Esophagus squamous epithelium (tissue), 5 donors: ENCODE measurements at regions not wholly inside any gene's neighbourhood (a gene's known extent, or its start where the extent isn't known, plus 50 kb on each side); places are given as distances from the start of the nearest gene placed in this dataset.

ENCODE experiments used
- DNase-seq: peaks from one replicate; lab custom pipeline; 2025; lab: John Stamatoyannopoulos, UW
- H3K27ac ChIP-seq, 4 donors: fragments of 200-600 bp; sonication (generic); one replicate each; pipeline ENCODE4 v1.5.1; 2016 to 2019; ENCODE audit warnings: mild to moderate bottlenecking in 1 of 4
- H3K27me3 ChIP-seq, 4 donors: fragments of 200-600 bp; sonication (generic); 1 replicate in 3 of 4; 2 replicates in 1 of 4; pipeline versions ENCODE4 v1.5.1 to v1.6.0; 2017 to 2021; ENCODE audit warnings: antibody characterized with exemption in 1 of 4
- H3K36me3 ChIP-seq, 3 donors: fragments of 200-600 bp; sonication (generic); one replicate each; pipeline ENCODE4 v1.5.1; 2016 to 2019
- H3K4me1 ChIP-seq, 3 donors: fragments of 200-600 bp; sonication (generic); one replicate each; pipeline ENCODE4 v1.5.1; 2017 to 2019
- H3K4me3 ChIP-seq, 4 donors: fragments of 200-600 bp; sonication (generic); 1 replicate in 3 of 4; 2 replicates in 1 of 4; pipeline ENCODE4 v1.5.1; 2016 to 2019; ENCODE audit warnings: mild to moderate bottlenecking in 2 of 4, moderate library complexity in 1 of 4
- H3K9me3 ChIP-seq, 3 donors: fragments of 200-600 bp; sonication (generic); one replicate each; pipeline ENCODE4 v1.5.1; 2016 to 2019
- POLR2A ChIP-seq, 4 donors: fragments of 450-650 bp; IDR thresholded peaks; one replicate each; pipeline ENCODE4 v1.6.1; 2017; ENCODE audit warnings: antibody characterized with exemption in 4 of 4, mild to moderate bottlenecking in 4 of 4, moderate library complexity in 3 of 4
- WGBS, 2 donors: methylation state at CpG; one replicate each; pipeline ENCODE4 v1.1.5; 2018; 5-methylcytosine and 5-hydroxymethylcytosine counted together
- intact Hi-C: fragments of 100-400 bp; cut with DNase I; formaldehyde crosslinking; loops from one replicate; pipeline ENCODE4 v1.15.0; 2022
- TF ChIP-seq, protein P1 (sequence below), 6 experiments: fragments of 450-650 bp in 4 of 6; fragments of 200-600 bp in 2 of 6; sonication (generic) in 2 of 6; IDR thresholded peaks; one replicate each; pipeline ENCODE4 v1.5.1; 2016 to 2019; ENCODE audit warnings: antibody characterized with exemption in 6 of 6, mild to moderate bottlenecking in 4 of 6, moderate library complexity in 4 of 6
- donor health status: DM: yes; HTN: yes; CAD: no.

DNA sequence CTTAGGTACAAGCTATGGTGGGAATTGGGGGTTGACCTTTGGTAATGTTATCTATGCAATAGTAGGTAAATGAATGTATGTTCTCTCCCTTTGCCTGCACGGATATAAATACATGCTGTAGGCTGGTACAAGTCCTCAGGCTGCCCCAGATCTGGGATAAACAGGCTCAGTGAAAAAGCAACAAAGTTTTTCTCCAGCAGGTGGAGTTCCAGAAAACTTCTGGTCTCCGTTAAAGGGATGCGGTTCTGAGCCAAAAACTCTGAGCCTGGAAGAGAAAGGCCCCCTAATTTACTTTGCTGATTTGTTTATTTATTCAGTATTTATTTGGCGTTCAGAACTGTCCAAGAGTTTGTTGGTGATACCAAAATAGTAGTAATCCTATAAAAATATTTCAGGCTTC is 204.7 kb downstream of the ADRA2A start:
- no peaks in the 10 kb centered on the region for H3K4me1 ChIP-seq
- 2 to 14% methylated on average over 4 of the region's 4 CpGs for WGBS, 2 donors
- H3K9me3 ChIP-seq: no peaks in the 10 kb centered on the region
- no peak overlapping the region for H3K4me3 ChIP-seq
- H3K27me3 ChIP-seq: no peaks in the 10 kb centered on the region
- H3K27ac ChIP-seq: no peak overlapping the region
- no peak for TF ChIP-seq POLR2A (IDR thresholded peaks at IDR 0.05)
- TF ChIP-seq, protein P1, sequence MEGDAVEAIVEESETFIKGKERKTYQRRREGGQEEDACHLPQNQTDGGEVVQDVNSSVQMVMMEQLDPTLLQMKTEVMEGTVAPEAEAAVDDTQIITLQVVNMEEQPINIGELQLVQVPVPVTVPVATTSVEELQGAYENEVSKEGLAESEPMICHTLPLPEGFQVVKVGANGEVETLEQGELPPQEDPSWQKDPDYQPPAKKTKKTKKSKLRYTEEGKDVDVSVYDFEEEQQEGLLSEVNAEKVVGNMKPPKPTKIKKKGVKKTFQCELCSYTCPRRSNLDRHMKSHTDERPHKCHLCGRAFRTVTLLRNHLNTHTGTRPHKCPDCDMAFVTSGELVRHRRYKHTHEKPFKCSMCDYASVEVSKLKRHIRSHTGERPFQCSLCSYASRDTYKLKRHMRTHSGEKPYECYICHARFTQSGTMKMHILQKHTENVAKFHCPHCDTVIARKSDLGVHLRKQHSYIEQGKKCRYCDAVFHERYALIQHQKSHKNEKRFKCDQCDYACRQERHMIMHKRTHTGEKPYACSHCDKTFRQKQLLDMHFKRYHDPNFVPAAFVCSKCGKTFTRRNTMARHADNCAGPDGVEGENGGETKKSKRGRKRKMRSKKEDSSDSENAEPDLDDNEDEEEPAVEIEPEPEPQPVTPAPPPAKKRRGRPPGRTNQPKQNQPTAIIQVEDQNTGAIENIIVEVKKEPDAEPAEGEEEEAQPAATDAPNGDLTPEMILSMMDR (IDR thresholded peaks at IDR 0.05): peak in 3 of 6 experiments; percentile 6 to 42 (median 27)
- intact Hi-C loops: no loop called here
- no peak for DNase-seq
- H3K36me3 ChIP-seq: no peaks in the 10 kb centered on the region

DNA sequence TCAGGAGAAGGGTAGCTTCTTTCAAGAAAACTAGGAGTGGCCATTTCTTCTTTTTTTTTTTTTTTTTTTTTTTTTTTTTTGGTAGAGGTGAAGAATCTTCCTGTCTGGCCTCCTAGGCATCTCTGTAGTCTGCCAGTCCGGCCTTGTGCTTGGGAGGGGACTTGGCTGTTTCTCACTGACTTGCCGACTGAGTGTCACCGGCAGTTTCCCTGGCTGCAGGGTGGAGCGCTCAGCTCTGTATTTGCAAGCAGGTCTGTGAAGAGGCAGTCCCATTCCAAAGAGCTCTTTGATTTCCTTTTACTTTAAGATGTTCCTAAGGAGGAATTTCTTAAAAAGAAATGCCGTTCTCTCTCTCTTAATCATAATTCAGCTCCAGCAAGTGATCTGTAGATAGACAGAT is 212.6 kb downstream of the ADRA2A start:
- no peak overlapping the region for H3K27ac ChIP-seq
- intact Hi-C loops: no loop called here
- DNase-seq: no peak

DNA sequence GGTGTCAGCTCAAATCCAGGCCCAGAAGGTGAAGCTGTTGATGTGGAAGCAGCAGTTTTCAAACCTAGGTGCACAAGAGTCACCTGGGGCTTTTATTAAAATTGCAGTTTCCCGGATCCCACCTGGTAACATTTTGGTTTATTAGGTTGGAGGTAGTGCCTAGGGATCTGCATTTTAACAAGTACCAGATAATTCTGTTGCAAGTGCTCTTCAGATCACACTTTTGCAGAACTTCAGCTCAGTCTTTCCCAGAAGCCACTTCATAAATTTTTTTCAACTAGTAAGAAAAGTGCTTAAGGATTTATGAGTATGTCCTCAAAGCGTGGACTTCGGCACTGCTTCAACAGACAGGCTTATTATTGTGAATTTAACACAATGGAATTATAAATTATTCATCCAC is 213.8 kb downstream of the ADRA2A start:
- intact Hi-C loops: no loop called here
- 76 to 84% methylated on average over 3 of the region's 3 CpGs for WGBS, 2 donors
- Histone ChIP-seq H3K27me3 (no peaks in the 10 kb centered on the region), H3K4me1 (no peaks in the 10 kb centered on the region), H3K27ac (no peak overlapping the region), H3K9me3 (no peaks in the 10 kb centered on the region), H3K36me3 (no peaks in the 10 kb centered on the region), H3K4me3 (no peak overlapping the region)
- TF ChIP-seq POLR2A (IDR thresholded peaks at IDR 0.05): no peak
- no peak for DNase-seq

More for the DNA sequence above, 212.6 kb downstream of the ADRA2A start:
- Histone ChIP-seq H3K36me3 (no peaks in the 10 kb centered on the region), H3K4me3 (no peak overlapping the region), H3K9me3 (no peaks in the 10 kb centered on the region), H3K4me1 (no peaks in the 10 kb centered on the region), H3K27me3 (no peaks in the 10 kb centered on the region)
- WGBS, 2 donors: 46 to 60% methylated on average over 5 of the region's 5 CpGs
- TF ChIP-seq, protein P1 (IDR thresholded peaks at IDR 0.05): no peak
- no peak for TF ChIP-seq POLR2A (IDR thresholded peaks at IDR 0.05)

DNA sequence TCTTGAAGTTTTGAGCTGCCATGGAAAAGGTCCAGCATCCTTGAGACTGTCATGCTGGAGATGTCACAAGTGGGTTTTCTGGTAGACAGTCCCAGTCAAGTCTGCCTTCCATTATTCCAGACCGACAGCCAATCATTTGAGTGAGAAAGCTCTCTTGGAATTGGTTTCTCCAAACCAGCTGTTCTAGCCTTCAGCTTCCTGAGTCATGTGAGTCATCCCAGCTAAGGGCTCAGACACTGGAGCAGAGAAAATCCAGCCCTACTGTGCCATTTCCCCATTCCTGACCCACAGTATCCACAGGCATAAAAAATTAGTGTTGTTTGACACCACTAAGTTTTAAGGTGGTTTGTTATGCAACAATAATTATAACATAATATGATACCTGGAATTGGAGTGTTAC is 219.0 kb downstream of the ADRA2A start:
- TF ChIP-seq, protein P1 (IDR thresholded peaks at IDR 0.05): no peak
- TF ChIP-seq POLR2A (IDR thresholded peaks at IDR 0.05): no peak
- no peaks in the 10 kb centered on the region for H3K36me3 ChIP-seq
- no peaks in the 10 kb centered on the region for H3K9me3 ChIP-seq
- H3K27me3 ChIP-seq: no peaks in the 10 kb centered on the region
- intact Hi-C loops: no loop called here
- H3K27ac ChIP-seq: no peak overlapping the region
- H3K4me3 ChIP-seq: no peak overlapping the region
- H3K4me1 ChIP-seq: no peaks in the 10 kb centered on the region
- 60 to 89% methylated on average over 1 of the region's 1 CpG for WGBS, 2 donors
- no peak for DNase-seq

DNA sequence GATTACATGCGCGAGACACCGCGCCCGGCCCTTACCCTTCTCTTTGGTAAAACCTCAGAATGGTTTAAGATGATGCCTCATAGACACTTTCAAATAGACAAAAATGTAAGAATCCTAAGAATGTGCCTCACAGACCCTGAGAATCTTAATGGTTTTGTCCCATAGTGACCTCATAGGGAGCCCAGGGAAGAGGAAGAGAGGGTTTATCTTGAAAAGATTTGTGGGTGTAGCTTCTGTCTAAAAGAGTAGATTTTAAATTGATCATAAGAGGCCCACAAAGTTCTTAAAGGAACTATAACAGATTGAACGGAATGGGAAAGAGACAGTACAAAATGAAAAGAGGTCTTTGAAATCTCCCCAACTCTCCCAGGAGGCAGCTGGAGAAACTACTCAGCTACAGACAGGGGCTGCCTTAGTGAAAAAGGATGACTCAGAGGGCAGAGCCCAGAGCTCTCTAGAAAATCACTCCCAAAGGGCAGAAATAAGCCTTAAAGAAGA is 220.6 kb downstream of the ADRA2A start:
- Histone ChIP-seq H3K4me1 (no peaks in the 10 kb centered on the region), H3K9me3 (no peaks in the 10 kb centered on the region), H3K27ac (peak overlapping the region in 1 of 4 donors; percentile 25), H3K27me3 (no peaks in the 10 kb centered on the region), H3K4me3 (no peak overlapping the region), H3K36me3 (no peaks in the 10 kb centered on the region)
- WGBS, 2 donors: 56 to 82% methylated on average over 5 to 6 of the region's 6 CpGs
- intact Hi-C loops: no loop called here
- TF ChIP-seq POLR2A (IDR thresholded peaks at IDR 0.05): no peak
- TF ChIP-seq, protein P1 (IDR thresholded peaks at IDR 0.05): no peak
- no peak for DNase-seq

DNA sequence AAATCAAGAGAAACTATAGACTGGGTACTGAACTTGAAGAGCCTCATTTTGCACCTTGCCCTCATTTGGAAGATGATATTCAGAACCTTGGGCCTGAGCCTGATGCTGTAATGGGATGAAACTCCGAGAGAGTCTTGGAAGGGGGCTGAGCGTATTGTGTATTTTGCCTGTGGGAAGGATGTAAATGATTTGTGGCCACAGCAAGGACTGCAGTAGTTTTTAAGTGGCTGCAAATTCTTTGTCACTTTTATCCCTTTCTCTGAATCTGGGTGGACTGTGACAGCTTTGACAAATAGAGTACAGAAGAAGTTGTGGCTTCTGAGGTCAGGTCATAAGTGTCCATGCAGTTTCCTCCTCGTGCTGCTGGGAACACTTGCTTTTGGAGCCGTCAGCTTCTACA is 221.2 kb downstream of the ADRA2A start:
- TF ChIP-seq POLR2A (IDR thresholded peaks at IDR 0.05): no peak
- TF ChIP-seq, protein P1 (IDR thresholded peaks at IDR 0.05): no peak
- intact Hi-C loops: no loop called here
- Histone ChIP-seq H3K9me3 (no peaks in the 10 kb centered on the region), H3K27ac (peak overlapping the region in 1 of 4 donors; percentile 25), H3K4me3 (no peak overlapping the region), H3K4me1 (no peaks in the 10 kb centered on the region), H3K36me3 (no peaks in the 10 kb centered on the region), H3K27me3 (no peaks in the 10 kb centered on the region)
- DNase-seq: no peak
- 40 to 59% methylated on average over 4 of the region's 4 CpGs for WGBS, 2 donors
